GM20000 (cell line): ENCODE measurements at regions not wholly inside any gene's neighbourhood (a gene's known extent, or its start where the extent isn't known, plus 50 kb on each side); places are given as distances from the start of the nearest gene placed in this dataset.

ENCODE experiments used
- DNase-seq: peaks from one replicate; pipeline ENCODE4 v3.0.0; 2012; ENCODE audit warnings: low spot score
- CTCF ChIP-seq: IDR thresholded peaks from 2 replicates; pipeline ENCODE4 v1.5.1; 2012; ENCODE audit warnings: mild to moderate bottlenecking, control low read depth; ENCODE audit errors: extremely low read depth, missing control alignments

DNA sequence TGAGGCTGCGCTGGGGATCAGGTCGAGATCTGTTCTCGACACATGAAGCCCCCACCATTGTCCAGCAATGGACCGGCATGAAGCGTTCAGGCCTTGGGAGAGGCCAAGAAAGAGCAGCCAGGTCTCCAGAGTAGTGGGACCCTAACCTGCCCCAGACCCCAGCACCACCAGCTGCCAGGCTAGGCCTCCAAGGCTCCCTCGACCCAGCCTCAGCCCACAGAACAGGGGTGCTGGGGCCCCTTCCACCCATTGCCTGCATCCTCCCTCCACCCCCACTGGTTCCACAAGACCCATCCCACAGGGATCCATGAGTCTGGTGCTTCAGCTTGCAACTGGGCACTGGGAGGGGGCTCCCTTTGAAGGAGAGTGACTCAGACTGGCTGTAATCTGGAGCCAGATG lies 120.3 kb downstream of the TUBA3C start:
- no peak for TF ChIP-seq CTCF
- no peak for DNase-seq

DNA sequence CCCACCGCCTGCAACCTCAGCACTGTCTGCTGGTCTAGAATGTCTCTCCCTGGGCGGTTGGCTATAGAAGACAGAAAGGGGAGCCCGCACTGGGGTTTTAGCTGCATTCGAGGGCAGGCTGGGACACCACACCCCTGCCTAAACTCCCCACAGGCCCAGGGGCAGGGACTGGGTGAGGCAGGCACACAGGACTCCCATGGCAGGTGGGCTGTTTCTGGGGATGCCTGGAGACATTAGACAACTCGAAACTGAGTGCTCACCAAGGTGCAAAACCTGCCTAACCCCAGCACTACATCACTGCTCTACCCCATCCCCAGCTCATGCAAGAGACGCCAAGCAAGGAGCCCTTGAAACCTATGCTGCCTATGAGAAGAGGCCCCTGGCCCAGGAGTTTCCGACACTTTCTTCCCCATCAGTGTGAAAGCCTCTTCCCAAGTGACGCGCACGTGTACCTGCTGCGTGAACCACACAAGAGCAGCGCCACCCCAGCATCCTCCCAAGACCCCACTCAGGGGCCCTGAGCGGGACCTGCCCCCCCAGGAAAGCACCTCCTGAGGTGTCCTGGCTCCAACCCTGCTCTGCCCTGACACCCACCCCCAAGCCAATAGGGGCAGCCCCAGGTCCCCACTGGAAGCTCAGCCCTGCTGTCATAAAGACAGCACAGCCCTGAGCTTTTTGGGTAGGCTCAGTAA lies 121.2 kb downstream of the TUBA3C start:
- no peak for DNase-seq
- no peak for TF ChIP-seq CTCF

- DNase-seq = no peak
- no peak for TF ChIP-seq CTCF
These were observed 122.4 kb downstream of the TUBA3C start for GRCh38 chr13:19059016-19059780.

- no peak for TF ChIP-seq CTCF
- DNase-seq = no peak
These were observed 123.1 kb downstream of the TUBA3C start for GRCh38 chr13:19058566-19058965.

GRCh38 chr13:19057588-19058340 lies 123.9 kb downstream of the TUBA3C start:
- no peak for TF ChIP-seq CTCF
- no peak for DNase-seq

- TF ChIP-seq CTCF = no peak
- no peak for DNase-seq
These were observed 124.6 kb downstream of the TUBA3C start for GRCh38 chr13:19056984-19057490.
